ENCODE measurements at regions not wholly inside any gene's neighbourhood (a gene's known extent, or its start where the extent isn't known, plus 50 kb on each side); places are given as distances from the start of the nearest gene placed in this dataset.

DNA sequence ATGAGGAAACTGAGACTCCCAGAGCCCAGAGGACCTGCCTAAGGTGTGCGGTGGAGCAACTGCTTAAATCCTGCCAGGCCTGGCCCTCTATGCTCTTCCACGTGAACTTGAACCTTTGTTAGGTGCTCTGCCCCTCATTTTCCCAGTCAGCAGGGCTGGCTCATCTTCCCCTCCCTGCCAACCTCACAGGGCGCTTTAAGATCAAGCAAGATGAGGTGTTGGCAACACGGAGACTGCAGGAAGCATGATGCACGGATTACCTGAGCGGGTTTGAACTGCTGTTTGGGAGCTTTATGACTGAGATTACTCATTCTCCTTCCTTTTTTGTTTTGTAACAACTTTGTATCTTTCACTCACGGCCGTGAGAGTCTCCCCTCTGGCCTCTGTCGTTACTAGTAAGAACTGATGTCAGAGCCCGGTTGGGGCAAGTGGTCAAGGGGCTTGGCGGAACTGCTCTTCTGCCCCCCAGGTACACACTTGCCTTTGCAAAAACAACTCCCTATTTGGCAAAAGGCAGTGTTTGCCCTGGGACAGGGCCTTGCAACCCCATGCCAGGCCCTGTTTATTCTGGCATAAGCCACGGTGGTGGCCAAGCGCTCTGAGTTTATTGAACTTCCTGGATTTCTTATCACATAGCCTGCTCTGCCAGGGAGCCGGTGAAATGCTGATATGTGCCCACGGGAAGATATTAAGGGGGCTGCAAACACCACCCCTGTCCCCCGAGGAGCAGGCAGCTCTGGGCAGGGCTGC, 127.8 kb downstream of the INHBB start:
- TF ChIP-seq, protein P1, sequence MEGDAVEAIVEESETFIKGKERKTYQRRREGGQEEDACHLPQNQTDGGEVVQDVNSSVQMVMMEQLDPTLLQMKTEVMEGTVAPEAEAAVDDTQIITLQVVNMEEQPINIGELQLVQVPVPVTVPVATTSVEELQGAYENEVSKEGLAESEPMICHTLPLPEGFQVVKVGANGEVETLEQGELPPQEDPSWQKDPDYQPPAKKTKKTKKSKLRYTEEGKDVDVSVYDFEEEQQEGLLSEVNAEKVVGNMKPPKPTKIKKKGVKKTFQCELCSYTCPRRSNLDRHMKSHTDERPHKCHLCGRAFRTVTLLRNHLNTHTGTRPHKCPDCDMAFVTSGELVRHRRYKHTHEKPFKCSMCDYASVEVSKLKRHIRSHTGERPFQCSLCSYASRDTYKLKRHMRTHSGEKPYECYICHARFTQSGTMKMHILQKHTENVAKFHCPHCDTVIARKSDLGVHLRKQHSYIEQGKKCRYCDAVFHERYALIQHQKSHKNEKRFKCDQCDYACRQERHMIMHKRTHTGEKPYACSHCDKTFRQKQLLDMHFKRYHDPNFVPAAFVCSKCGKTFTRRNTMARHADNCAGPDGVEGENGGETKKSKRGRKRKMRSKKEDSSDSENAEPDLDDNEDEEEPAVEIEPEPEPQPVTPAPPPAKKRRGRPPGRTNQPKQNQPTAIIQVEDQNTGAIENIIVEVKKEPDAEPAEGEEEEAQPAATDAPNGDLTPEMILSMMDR (CRISPR knock-in tag; IDR thresholded peaks at IDR 0.05), result no peak
- TF ChIP-seq ZFP37 (CRISPR knock-in tag; IDR thresholded peaks at IDR 0.05; ENCODE audit: borderline replicate concordance), result no peak
